Testis (tissue), 2 donors: ENCODE measurements at regions not wholly inside any gene's neighbourhood (a gene's known extent, or its start where the extent isn't known, plus 50 kb on each side); places are given as distances from the start of the nearest gene placed in this dataset.

Experiments
- POLR2A ChIP-seq: fragments of 450-650 bp; IDR thresholded peaks from one replicate; pipeline ENCODE4 v1.6.1; 2017; ENCODE audit warnings: antibody characterized with exemption, mild to moderate bottlenecking, moderate library complexity
- TF ChIP-seq, protein P1 (sequence below), 3 experiments: fragments of 450-650 bp in 2 of 3; fragments of 200-600 bp in 1 of 3; sonication (generic) in 1 of 3; IDR thresholded peaks; one replicate each; pipeline ENCODE4 v1.5.1; 2016 to 2019; ENCODE audit warnings: antibody characterized with exemption in 3 of 3, mild to moderate bottlenecking in 2 of 3, moderate library complexity in 1 of 3

DNA sequence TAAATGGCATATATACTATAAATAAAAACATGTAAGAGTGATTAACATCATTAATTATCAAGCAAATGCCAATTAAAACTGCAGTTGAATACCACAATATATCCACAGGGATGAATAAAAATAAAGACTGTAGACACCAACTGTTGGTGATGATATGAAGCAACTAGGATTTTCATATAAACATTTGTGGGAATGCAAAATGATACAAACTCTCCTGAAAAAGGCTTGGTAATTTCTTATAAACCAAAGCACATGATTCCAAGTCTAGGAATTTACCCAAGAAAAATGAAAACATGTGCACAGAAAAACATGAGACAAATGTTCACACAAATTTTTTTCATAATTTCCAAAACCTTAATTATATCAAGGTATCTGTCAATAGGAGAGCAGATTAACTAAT, 448.1 kb downstream of the ETV1 start:
- TF ChIP-seq, protein P1, sequence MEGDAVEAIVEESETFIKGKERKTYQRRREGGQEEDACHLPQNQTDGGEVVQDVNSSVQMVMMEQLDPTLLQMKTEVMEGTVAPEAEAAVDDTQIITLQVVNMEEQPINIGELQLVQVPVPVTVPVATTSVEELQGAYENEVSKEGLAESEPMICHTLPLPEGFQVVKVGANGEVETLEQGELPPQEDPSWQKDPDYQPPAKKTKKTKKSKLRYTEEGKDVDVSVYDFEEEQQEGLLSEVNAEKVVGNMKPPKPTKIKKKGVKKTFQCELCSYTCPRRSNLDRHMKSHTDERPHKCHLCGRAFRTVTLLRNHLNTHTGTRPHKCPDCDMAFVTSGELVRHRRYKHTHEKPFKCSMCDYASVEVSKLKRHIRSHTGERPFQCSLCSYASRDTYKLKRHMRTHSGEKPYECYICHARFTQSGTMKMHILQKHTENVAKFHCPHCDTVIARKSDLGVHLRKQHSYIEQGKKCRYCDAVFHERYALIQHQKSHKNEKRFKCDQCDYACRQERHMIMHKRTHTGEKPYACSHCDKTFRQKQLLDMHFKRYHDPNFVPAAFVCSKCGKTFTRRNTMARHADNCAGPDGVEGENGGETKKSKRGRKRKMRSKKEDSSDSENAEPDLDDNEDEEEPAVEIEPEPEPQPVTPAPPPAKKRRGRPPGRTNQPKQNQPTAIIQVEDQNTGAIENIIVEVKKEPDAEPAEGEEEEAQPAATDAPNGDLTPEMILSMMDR (IDR thresholded peaks at IDR 0.05) = no peak
- TF ChIP-seq POLR2A = no peak
